ENCODE measurements at regions not wholly inside any gene's neighbourhood (a gene's known extent, or its start where the extent isn't known, plus 50 kb on each side); places are given as distances from the start of the nearest gene placed in this dataset.

DNA sequence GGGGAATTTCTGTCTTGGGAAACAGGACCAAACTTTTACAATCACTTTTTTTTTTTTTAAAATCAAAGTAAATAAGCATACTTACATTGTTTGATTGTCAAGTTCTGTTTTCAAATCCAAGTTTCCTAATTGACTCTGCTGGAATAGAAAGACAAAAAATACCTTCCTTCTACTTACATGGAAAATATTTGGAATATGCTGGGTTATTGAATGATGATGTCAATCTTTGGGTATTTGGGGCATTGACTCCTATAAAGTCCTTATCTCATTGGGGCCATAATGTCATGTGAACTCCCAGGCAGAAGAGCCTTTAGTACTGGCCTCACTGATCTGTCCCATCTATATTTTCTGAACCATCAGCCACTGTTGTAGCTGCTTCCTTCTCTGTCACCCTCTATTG is 122.6 kb upstream of the NOX3 start:
- TF ChIP-seq, protein P1, sequence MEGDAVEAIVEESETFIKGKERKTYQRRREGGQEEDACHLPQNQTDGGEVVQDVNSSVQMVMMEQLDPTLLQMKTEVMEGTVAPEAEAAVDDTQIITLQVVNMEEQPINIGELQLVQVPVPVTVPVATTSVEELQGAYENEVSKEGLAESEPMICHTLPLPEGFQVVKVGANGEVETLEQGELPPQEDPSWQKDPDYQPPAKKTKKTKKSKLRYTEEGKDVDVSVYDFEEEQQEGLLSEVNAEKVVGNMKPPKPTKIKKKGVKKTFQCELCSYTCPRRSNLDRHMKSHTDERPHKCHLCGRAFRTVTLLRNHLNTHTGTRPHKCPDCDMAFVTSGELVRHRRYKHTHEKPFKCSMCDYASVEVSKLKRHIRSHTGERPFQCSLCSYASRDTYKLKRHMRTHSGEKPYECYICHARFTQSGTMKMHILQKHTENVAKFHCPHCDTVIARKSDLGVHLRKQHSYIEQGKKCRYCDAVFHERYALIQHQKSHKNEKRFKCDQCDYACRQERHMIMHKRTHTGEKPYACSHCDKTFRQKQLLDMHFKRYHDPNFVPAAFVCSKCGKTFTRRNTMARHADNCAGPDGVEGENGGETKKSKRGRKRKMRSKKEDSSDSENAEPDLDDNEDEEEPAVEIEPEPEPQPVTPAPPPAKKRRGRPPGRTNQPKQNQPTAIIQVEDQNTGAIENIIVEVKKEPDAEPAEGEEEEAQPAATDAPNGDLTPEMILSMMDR (IDR thresholded peaks at IDR 0.05; ENCODE audit: low read length, missing control alignments): no peak
- DNase-seq (ENCODE audit: low read depth): peak; percentile 10
- H3K4me3 ChIP-seq (replicated peaks; ENCODE audit: low read depth, low read length): no peak overlapping the region

DNA sequence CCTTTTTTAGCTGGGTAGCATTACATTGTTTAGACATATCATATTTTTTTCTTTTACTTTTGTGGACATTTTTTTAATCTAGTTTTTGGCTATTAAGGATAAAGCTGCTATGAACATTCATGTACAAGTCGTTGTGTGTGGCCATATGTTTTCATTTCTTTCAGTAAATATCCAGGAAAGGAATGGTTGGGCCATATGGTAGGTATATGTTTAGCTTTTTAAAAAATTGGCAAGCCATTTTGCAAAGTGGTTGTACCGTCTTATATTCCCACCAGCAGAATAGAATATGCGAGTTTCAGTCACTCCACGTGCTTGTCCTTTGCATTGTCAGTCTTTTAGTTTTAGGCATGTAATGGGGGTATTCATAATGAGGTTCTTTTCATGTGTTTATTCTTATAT is 106.3 kb upstream of the NOX3 start:
- TF ChIP-seq, protein P1 (IDR thresholded peaks at IDR 0.05; ENCODE audit: low read length, missing control alignments): no peak
- H3K4me3 ChIP-seq (replicated peaks; ENCODE audit: low read depth, low read length): no peak overlapping the region
- no peak for DNase-seq (ENCODE audit: low read depth)

DNA sequence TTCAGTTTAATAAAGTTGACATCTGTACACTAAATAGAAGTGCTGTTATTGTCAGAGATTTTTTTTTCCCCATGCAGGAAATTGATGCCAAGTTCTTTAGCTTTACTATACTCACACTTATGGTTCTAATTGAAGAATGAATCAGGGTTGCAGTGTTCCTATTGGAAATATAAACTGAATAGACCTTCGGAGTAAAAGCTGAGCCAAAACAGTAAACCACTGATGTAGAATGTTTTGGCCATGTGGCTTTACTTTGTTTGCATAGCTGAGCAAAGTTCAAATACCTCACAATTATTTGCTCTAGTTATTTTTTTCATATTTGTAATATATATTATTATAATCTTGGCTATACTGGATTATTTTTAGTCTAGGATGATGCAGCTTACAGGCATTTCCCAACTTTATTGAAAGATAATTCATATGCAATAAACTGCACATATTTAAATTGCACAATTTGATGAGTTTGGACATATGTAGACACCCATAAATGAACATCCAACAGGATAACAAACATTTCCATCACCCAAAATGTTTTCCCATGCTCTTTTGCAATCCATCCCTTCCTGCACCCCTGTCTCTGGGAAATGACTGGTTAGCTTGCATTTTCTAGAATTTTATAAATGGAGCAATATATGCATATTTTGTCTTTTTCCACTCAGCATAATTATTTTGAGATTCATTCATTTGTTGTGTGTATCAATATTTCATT is 105.8 kb upstream of the NOX3 start:
- no peak overlapping the region for H3K4me3 ChIP-seq (replicated peaks; ENCODE audit: low read depth, low read length)
- TF ChIP-seq, protein P1 (IDR thresholded peaks at IDR 0.05; ENCODE audit: low read length, missing control alignments): no peak
- DNase-seq (ENCODE audit: low read depth): no peak

DNA sequence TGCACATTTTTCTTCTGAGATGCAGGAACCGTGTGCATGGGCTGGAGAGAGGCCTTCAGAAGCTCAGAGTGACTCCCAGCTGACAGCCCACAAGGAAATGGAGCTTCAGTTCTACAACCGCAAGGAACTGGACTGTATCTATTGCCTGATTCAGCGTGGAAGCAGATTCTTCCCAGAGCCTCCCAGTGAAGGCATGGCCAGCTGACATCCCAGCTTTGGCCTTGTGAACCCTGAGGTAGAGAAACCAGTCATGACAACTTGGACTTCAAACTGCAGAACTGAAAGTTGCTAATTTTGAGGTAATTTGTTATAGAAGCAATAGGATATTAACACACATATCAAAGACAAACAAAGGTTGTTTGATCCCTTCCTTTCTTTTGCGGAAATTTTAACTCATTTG is 94.3 kb upstream of the NOX3 start:
- H3K4me3 ChIP-seq (replicated peaks; ENCODE audit: low read depth, low read length): no peak overlapping the region
- DNase-seq (ENCODE audit: low read depth): no peak
- TF ChIP-seq, protein P1 (IDR thresholded peaks at IDR 0.05; ENCODE audit: low read length, missing control alignments): no peak

DNA sequence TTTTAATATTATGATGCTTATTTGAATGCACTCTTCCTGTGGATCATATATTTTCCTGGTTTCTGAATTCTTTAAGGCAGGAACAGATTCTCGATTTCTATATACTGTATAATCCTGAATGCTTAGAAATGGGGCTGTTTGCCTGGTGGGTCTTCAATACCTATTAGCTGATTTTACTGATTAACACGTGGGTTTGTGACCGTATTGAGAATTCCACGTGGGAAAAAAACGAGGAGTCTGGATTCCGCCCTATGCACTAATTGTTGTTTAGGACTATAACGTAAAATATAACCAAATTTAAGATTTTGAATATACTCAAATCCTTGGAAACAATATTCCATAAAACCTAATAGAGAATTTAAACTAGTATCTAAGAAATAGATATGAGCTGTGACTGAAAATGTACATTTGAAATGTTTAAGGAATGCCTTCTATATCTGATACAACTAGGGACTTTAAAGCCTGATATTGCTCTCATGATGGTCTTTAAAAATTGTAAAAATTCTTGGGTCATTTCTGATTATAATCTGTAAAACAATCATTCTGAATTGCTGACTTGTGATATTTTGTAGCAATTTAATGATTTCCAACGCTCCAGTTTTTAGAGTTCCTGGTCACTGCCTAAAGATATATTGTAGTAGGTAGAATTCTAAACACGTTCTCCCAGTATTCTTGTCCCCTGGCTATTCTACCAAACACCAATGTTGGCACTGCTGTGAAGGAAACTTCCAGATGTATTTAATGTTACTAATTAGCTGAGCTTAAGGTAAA is 93.6 kb upstream of the NOX3 start:
- DNase-seq (ENCODE audit: low read depth): no peak
- no peak overlapping the region for H3K4me3 ChIP-seq (replicated peaks; ENCODE audit: low read depth, low read length)
- TF ChIP-seq, protein P1 (IDR thresholded peaks at IDR 0.05; ENCODE audit: low read length, missing control alignments): no peak

DNA sequence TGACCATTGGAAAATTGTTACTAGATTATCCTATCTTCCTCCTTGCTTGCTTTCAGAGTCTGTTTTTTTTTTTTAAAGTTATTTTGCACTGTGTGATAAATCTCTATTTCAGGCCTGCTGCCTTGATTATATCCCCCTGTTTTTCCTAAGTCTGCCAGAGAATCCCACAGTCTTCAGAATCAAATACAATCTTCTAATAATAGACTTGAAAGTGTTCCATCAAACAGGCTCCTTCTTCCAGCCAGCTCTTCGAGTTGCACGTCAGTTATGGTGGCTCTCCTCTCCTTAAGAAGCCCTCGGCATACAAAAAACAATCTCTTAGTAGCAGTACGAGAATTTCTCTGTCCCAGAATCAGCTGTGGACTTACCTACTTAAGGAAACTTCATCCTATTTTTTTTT is 92.9 kb upstream of the NOX3 start:
- TF ChIP-seq, protein P1 (IDR thresholded peaks at IDR 0.05; ENCODE audit: low read length, missing control alignments): no peak
- DNase-seq (ENCODE audit: low read depth): no peak
- H3K4me3 ChIP-seq (replicated peaks; ENCODE audit: low read depth, low read length): no peak overlapping the region
